Hindlimb muscle (tissue), 1 donor: ENCODE measurements at regions not wholly inside any gene's neighbourhood (a gene's known extent, or its start where the extent isn't known, plus 50 kb on each side); places are given as distances from the start of the nearest gene placed in this dataset.

Source experiments
- DNase-seq: peaks from one replicate; pipeline ENCODE4 v3.0.0-alpha.2; 2013

GRCh38 chr12:92462049-92462448, 240.7 kb upstream of the PLEKHG7 start:
- no peak for DNase-seq

GRCh38 chr12:92459850-92460249, 242.9 kb upstream of the PLEKHG7 start:
- DNase-seq = no peak

GRCh38 chr12:92458996-92459395, 243.8 kb upstream of the PLEKHG7 start:
- no peak for DNase-seq

- no peak for DNase-seq
These were observed 245.2 kb upstream of the PLEKHG7 start for GRCh38 chr12:92457458-92458180.

GRCh38 chr12:92452763-92453162, 250.0 kb upstream of the PLEKHG7 start:
- no peak for DNase-seq

GRCh38 chr12:92446083-92446460, 256.7 kb upstream of the PLEKHG7 start:
- DNase-seq = no peak

- DNase-seq = no peak
These were observed 257.3 kb upstream of the PLEKHG7 start for GRCh38 chr12:92445253-92446082.

- DNase-seq = no peak
These were observed 258.0 kb upstream of the PLEKHG7 start for GRCh38 chr12:92444763-92445162.

GRCh38 chr12:92442782-92443181, 260.0 kb upstream of the PLEKHG7 start:
- DNase-seq = no peak

GRCh38 chr12:92440072-92440471, 262.7 kb upstream of the PLEKHG7 start:
- no peak for DNase-seq

- DNase-seq = no peak
These were observed 263.4 kb upstream of the PLEKHG7 start for GRCh38 chr12:92439420-92439805.

- no peak for DNase-seq
These were observed 264.0 kb upstream of the PLEKHG7 start for GRCh38 chr12:92438641-92439419.

GRCh38 chr12:92437452-92437851, 265.3 kb upstream of the PLEKHG7 start:
- DNase-seq = no peak

GRCh38 chr12:92436856-92437255, 265.9 kb upstream of the PLEKHG7 start:
- DNase-seq = peak; percentile 49

- DNase-seq = no peak
These were observed 268.2 kb upstream of the PLEKHG7 start for GRCh38 chr12:92434607-92435025.

- DNase-seq = no peak
These were observed 269.9 kb upstream of the PLEKHG7 start for GRCh38 chr12:92432724-92433441.

GRCh38 chr12:92431146-92431545, 271.6 kb upstream of the PLEKHG7 start:
- DNase-seq = no peak

GRCh38 chr12:92426332-92426731, 276.5 kb upstream of the PLEKHG7 start:
- no peak for DNase-seq

- no peak for DNase-seq
These were observed 277.6 kb upstream of the PLEKHG7 start for GRCh38 chr12:92425165-92425564.

GRCh38 chr12:92424338-92424737, 278.5 kb upstream of the PLEKHG7 start:
- no peak for DNase-seq

- DNase-seq = no peak
These were observed 276.1 kb upstream of the BTG1 start for GRCh38 chr12:92421701-92422100.

GRCh38 chr12:92421042-92421441, 275.4 kb upstream of the BTG1 start:
- no peak for DNase-seq

- DNase-seq = no peak
These were observed 273.6 kb upstream of the BTG1 start for GRCh38 chr12:92419201-92419600.
